ENCODE measurements at regions not wholly inside any gene's neighbourhood (a gene's known extent, or its start where the extent isn't known, plus 50 kb on each side); places are given as distances from the start of the nearest gene placed in this dataset.

- TF ChIP-seq EZH2 (IDR thresholded peaks at IDR 0.05; ENCODE audit: borderline replicate concordance, low read depth, low read length, poor library complexity, severe bottlenecking) (no peak), CTCF (conservative IDR thresholded peaks at IDR 0.05; ENCODE audit: low read depth, low read length) (no peak)
Measured at GRCh38 chr1:244760471-244760870, 75.0 kb upstream of the COX20 start.
